Natural killer cell (primary cell): ENCODE measurements at regions not wholly inside any gene's neighbourhood (a gene's known extent, or its start where the extent isn't known, plus 50 kb on each side); places are given as distances from the start of the nearest gene placed in this dataset.

Source experiments
- ATAC-seq, 3 donors: fragments of 150-1000 bp in 2 of 3; fragments of 200-7000 bp in 1 of 3; cut with Tn5 transposase; 1 replicate in 1 of 3; 2 replicates in 2 of 3; pipeline ENCODE4 v1.10.0; 2021; ENCODE audit warnings: mild to moderate bottlenecking in 2 of 3, moderate library complexity in 2 of 3
- DNase-seq, 2 donors: peaks; one replicate each; pipeline versions ENCODE4 v3.0.0 to v3.0.0-alpha.2; 2013 to 2021; ENCODE audit warnings: mixed read lengths in 1 of 2
- H3K27ac ChIP-seq: one replicate; pipeline ENCODE4 v1.5.1; 2013; ENCODE audit warnings: mild to moderate bottlenecking, low read length
- H3K27me3 ChIP-seq: one replicate; pipeline ENCODE4 v1.6.1; 2013; ENCODE audit warnings: low read length; ENCODE audit not compliant: control insufficient read depth, insufficient read depth
- H3K36me3 ChIP-seq: one replicate; pipeline ENCODE4 v1.6.1; 2013; ENCODE audit warnings: low read length; ENCODE audit not compliant: control insufficient read depth, insufficient read depth
- H3K4me1 ChIP-seq: one replicate; pipeline ENCODE4 v1.6.1; 2013; ENCODE audit warnings: low read length; ENCODE audit not compliant: control insufficient read depth, insufficient read depth
- H3K4me3 ChIP-seq: one replicate; pipeline ENCODE4 v1.5.1; 2013; ENCODE audit warnings: low read length
- H3K9me3 ChIP-seq: one replicate; pipeline ENCODE4 v1.6.1; 2013; ENCODE audit warnings: low read length; ENCODE audit not compliant: control insufficient read depth, insufficient read depth
- H3K27ac Mint-ChIP-seq, 2 donors: one replicate each; pipeline ENCODE4 v1.8.0; 2022; ENCODE audit warnings: mild to moderate bottlenecking in 2 of 2, mixed read lengths in 2 of 2, moderate library complexity in 1 of 2
- H3K27me3 Mint-ChIP-seq, 2 donors: one replicate each; pipeline ENCODE4 v1.8.0; 2022; ENCODE audit warnings: low read depth in 2 of 2, mixed read lengths in 2 of 2
- H3K36me3 Mint-ChIP-seq: one replicate; pipeline ENCODE4 v1.8.0; 2022; ENCODE audit warnings: mixed read lengths
- H3K4me1 Mint-ChIP-seq, 2 donors: one replicate each; pipeline ENCODE4 v1.8.0; 2022; ENCODE audit warnings: mixed read lengths in 2 of 2
- H3K4me3 Mint-ChIP-seq: one replicate; pipeline ENCODE4 v1.8.0; 2022; ENCODE audit warnings: mild to moderate bottlenecking, moderate library complexity, mixed read lengths
- H3K9me3 Mint-ChIP-seq, 2 donors: one replicate each; pipeline ENCODE4 v1.8.0; 2022; ENCODE audit warnings: mixed read lengths in 2 of 2
- CTCF ChIP-seq: fragments of 200-600 bp; IDR thresholded peaks from one replicate; pipeline ENCODE4 v1.8.0; 2022; ENCODE audit warnings: antibody characterized with exemption
- WGBS: methylation state at CpG from one replicate; pipeline ENCODE4 v1.1.7; 2013; ENCODE audit warnings: missing lambda C conversion rate; ENCODE audit not compliant: insufficient coverage; 5-methylcytosine and 5-hydroxymethylcytosine counted together
- intact Hi-C: fragments of 100-400 bp; cut with micrococcal nuclease; formaldehyde crosslinking; loops from one replicate; pipeline ENCODE4 v1.14.2; 2022

- Mint-ChIP-seq H3K4me1 (peaks cover 77 to 80% of the 10 kb centered on the region in 2 donors), H3K36me3 (peaks cover 11% of the 10 kb centered on the region), H3K27ac (peak overlapping the region; percentile 90 to 93), H3K27me3 (no peaks in the 10 kb centered on the region), H3K9me3 (no peaks in the 10 kb centered on the region), H3K4me3 (no peak overlapping the region)
- Histone ChIP-seq H3K27me3 (no peaks in the 10 kb centered on the region), H3K36me3 (peaks cover 28% of the 10 kb centered on the region), H3K4me1 (peaks cover 56% of the 10 kb centered on the region), H3K27ac (peak overlapping the region; percentile 13), H3K4me3 (no peak overlapping the region), H3K9me3 (no peaks in the 10 kb centered on the region)
- 85% methylated on average over 3 of the region's 3 CpGs for WGBS
- no peak for ATAC-seq
- DNase-seq, result no peak
- no peak for TF ChIP-seq CTCF
- intact Hi-C loops, result no loop called here
These were observed 55.4 kb upstream of the TARP start for GRCh38 chr7:38328814-38329213.

DNA sequence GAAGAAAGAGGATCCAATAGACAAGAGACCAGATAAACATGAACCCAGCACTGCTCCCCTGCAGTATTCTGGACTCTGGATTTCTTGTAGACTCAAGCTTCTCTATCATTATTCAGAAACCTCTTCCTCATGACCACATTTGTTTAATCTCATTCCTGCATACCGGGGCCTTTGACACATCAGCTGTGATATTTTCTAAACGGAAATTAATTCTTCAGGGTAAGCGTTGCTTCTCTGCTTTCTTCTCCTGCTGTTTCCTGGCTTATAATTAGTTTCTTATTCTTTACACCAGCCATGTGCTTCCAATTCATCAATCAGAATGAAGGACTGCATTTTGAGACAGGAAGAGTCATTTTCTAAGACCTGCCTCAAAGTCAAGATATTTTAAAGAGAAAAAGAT is 54.2 kb upstream of the TARP start:
- Mint-ChIP-seq H3K4me3 (peak overlapping the region; percentile 82), H3K27ac (peak overlapping the region; percentile 90 to 93), H3K27me3 (no peaks in the 10 kb centered on the region), H3K36me3 (peaks cover 4% of the 10 kb centered on the region), H3K4me1 (peaks cover 87 to 88% of the 10 kb centered on the region in 2 donors), H3K9me3 (no peaks in the 10 kb centered on the region)
- intact Hi-C loops, result no loop called here
- Histone ChIP-seq H3K9me3 (no peaks in the 10 kb centered on the region), H3K36me3 (peaks cover 21% of the 10 kb centered on the region), H3K4me1 (peaks cover 62% of the 10 kb centered on the region), H3K4me3 (no peak overlapping the region), H3K27me3 (no peaks in the 10 kb centered on the region), H3K27ac (peak overlapping the region; percentile 78)
- DNase-seq, result no peak
- TF ChIP-seq CTCF, result no peak
- 3% methylated on average over 3 of the region's 3 CpGs for WGBS
- ATAC-seq, result peak in 2 of 3 donors; percentile 4 to 13
